ENCODE measurements at regions not wholly inside any gene's neighbourhood (a gene's known extent, or its start where the extent isn't known, plus 50 kb on each side); places are given as distances from the start of the nearest gene placed in this dataset.
"Not testable (repeated sequence)": the region's sequence is repeated elsewhere in the genome, so short reads cannot be mapped to it uniquely, and the experiment has no call there.

DNA sequence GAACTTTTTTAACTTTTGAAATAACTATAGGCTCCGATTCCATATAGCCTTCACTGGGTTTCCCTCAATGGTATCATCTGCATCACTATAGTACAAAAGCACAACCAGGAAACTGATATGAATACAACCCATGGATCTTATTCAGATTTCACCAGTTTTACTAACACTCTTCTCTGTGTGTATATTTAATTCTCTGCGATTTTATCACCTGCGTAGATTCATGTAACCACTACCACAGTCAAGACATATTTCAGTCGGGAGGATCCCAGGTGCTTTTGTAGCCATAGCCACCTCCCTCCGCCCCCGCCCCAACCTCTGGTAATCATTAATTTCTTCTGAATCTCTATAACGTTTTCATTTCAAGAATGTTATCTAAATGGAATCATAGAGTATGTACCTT, 82.8 kb upstream of the C7orf33 start:
- no peak for DNase-seq (ENCODE audit: low read depth)
- TF ChIP-seq, protein P1, sequence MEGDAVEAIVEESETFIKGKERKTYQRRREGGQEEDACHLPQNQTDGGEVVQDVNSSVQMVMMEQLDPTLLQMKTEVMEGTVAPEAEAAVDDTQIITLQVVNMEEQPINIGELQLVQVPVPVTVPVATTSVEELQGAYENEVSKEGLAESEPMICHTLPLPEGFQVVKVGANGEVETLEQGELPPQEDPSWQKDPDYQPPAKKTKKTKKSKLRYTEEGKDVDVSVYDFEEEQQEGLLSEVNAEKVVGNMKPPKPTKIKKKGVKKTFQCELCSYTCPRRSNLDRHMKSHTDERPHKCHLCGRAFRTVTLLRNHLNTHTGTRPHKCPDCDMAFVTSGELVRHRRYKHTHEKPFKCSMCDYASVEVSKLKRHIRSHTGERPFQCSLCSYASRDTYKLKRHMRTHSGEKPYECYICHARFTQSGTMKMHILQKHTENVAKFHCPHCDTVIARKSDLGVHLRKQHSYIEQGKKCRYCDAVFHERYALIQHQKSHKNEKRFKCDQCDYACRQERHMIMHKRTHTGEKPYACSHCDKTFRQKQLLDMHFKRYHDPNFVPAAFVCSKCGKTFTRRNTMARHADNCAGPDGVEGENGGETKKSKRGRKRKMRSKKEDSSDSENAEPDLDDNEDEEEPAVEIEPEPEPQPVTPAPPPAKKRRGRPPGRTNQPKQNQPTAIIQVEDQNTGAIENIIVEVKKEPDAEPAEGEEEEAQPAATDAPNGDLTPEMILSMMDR (IDR thresholded peaks at IDR 0.05; ENCODE audit: insufficient read depth, low read depth, low read length, missing control alignments) = no peak
- no peak overlapping the region for H3K4me3 ChIP-seq (ENCODE audit: low read length)

DNA sequence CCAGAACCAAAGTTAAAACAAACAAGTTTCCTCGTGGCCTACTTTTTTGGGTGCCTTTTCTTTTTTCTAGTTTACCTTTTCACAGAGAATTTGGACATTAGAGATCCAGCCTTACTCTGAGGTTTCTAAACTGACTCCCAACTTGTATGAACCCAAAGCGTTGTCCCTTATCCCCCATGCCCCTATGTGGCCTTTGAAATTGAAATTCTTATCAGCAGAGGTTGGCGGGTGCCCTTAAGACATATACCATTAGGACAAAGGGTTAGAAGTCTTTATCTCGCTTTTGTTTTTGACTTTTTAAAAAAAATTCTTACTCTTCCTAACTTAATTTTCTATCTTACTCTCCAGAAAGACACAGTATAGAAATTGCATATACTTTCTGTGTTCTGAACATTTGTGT, 76.3 kb upstream of the C7orf33 start:
- TF ChIP-seq, protein P1 (IDR thresholded peaks at IDR 0.05; ENCODE audit: insufficient read depth, low read depth, low read length, missing control alignments) = no peak
- H3K4me3 ChIP-seq (ENCODE audit: low read length) = no peak overlapping the region
- DNase-seq (ENCODE audit: low read depth) = no peak

DNA sequence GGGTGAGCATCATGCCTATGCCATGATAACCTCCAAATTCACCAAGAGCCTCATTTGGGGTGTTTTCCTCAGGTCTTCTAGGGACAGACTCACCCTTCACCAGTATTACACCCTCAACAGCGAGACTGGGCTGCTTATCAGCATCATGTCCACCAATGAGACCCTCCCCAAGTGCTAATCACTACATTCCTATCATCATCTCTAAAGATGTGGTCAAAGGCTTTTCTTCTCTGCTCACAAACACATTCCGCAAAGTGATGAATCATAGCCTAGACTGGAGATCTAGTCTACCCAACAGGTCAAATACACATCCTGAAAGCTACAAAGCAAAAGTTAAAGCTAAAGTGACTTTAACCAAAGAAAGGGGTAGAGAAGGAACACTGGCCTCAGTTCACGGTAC, 75.3 kb upstream of the C7orf33 start:
- no peak overlapping the region for H3K4me3 ChIP-seq (ENCODE audit: low read length)
- DNase-seq (ENCODE audit: low read depth) = no peak
- TF ChIP-seq, protein P1 (IDR thresholded peaks at IDR 0.05; ENCODE audit: insufficient read depth, low read depth, low read length, missing control alignments) = no peak

DNA sequence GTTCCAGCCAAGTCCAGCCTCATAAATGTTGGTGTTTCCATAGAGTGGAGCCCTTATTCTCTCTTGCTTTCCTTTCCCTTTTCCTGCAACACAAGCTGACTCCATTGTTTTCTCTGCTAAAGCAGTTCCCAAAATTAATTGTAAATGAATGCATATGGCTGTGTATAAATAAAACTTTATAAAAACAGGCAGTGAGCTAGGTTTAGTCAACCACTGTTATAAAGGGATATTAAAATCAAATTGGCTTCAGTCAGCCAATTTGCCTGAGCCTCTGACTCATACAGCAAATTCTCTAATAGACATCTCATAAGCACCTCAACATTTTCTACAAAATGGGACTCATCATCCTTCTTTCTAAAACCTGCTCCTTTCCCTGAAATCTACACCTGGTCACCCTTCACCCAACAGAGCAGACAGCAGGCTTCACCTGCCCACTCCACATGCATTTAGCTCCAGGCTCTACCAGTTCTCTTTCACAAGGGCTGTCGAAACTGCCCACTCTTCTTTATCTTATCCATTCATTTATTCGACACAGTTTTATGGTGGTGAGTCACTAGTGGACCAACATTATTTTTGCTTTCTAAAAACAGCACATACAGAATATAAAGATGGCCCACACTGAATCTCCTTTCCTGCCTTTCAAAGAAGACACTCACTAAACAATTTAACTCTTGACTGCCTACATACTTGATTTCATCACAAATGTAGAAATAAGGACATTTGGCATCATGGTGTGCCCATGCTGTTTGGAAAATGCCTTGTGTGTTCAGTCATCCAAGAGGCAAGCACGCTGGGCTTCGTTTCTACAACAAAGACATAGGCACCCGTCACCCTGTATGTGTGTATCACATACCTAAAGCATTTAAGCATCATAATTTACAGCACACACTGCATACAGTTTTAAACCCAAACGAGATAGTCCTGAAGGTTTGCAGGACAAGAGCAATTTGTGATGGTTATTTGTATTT, 74.6 kb upstream of the C7orf33 start:
- TF ChIP-seq, protein P1 (IDR thresholded peaks at IDR 0.05; ENCODE audit: insufficient read depth, low read depth, low read length, missing control alignments) = no peak
- no peak overlapping the region for H3K4me3 ChIP-seq (ENCODE audit: low read length)
- DNase-seq (ENCODE audit: low read depth) = no peak

DNA sequence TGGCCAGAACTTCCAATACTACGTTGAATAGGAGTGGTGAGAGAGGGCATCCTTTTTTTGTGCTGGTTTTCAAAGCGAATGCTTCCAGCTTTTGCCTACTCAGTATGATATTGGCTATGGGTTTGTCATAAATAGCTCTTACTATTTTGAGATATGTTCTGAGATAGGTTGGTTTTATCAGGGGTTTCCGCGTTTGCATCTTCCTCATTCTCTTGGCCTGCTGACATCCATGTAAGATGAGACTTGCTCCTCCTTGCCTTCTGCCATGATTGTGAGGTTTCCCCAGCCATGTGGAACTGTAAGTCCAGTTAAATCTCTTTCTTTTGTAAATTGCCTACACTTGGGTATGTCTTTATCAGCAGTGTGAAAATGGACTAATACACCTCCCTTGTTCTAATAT, 71.2 kb upstream of the C7orf33 start:
- H3K4me3 ChIP-seq (ENCODE audit: low read length); DNase-seq (ENCODE audit: low read depth): not testable (repeated sequence)

DNA sequence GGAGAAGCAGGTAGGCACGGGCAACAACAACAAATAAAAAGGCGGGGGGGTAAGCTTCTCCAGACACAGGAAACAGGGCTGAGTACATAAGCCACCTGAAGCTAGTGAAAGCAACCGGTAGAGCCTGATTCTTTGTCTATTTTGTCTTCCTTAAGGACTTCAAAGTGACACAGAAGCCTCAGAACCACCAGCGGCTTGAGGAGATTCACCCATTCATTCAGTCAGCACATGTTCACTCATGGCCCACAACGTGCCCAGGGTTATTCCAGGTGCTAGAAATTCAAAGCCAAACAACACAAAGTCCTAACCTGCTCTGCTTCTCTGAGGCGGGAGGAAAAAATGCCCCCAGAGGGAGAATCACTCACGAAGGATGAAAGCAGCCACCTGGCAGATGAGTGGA, 69.3 kb upstream of the C7orf33 start:
- H3K4me3 ChIP-seq (ENCODE audit: low read length) = no peak overlapping the region
- peak; percentile 10 for DNase-seq (ENCODE audit: low read depth)
- TF ChIP-seq, protein P1 (IDR thresholded peaks at IDR 0.05; ENCODE audit: insufficient read depth, low read depth, low read length, missing control alignments) = no peak

DNA sequence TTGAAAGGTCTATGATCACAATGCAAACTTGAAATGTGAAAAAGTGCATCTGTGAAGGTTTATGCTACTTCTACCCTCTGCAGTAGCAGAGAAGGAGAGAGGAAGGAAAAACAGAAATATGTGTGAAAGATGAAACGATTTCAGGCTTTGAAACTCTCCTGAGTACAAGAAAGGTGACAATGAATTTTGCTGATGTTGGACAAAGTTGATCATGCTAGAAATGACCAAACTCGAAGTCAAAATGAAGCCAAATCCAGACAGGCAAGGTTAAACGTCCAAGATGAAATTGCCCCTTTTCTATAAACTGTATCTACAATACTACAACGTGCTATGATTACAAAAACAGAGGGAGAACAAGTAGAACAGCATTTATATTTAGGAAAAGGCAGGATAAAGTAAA, 67.0 kb upstream of the C7orf33 start:
- TF ChIP-seq, protein P1 (IDR thresholded peaks at IDR 0.05; ENCODE audit: insufficient read depth, low read depth, low read length, missing control alignments) = no peak
- DNase-seq (ENCODE audit: low read depth) = no peak
- no peak overlapping the region for H3K4me3 ChIP-seq (ENCODE audit: low read length)

All from epithelial cell of esophagus (primary cell).